GM19025 (cell line): ENCODE measurements at regions not wholly inside any gene's neighbourhood (a gene's known extent, or its start where the extent isn't known, plus 50 kb on each side); places are given as distances from the start of the nearest gene placed in this dataset.
"Not testable (repeated sequence)": the region's sequence is repeated elsewhere in the genome, so short reads cannot be mapped to it uniquely, and the experiment has no call there.

Experiments
- ATAC-seq: cut with Tn5 transposase; IDR thresholded peaks from one replicate; pipeline ENCODE4 v1.9.1; 2021; ENCODE audit warnings: mild to moderate bottlenecking, low read depth, moderate library complexity; ENCODE audit not compliant: unreplicated experiment

- no peak for ATAC-seq
Measured at GRCh38 chr2:175832866-175833265, 169.2 kb downstream of the LNPK start.

- no peak for ATAC-seq
Measured at GRCh38 chr2:175829741-175830140, 172.3 kb downstream of the LNPK start.

GRCh38 chr2:175827856-175828255 is 174.2 kb downstream of the LNPK start:
- no peak for ATAC-seq

- no peak for ATAC-seq
Measured at GRCh38 chr2:175824243-175824642, 177.8 kb downstream of the LNPK start.

- ATAC-seq: no peak
Measured at GRCh38 chr2:175823707-175824073, 178.4 kb downstream of the LNPK start.

- no peak for ATAC-seq
Measured at GRCh38 chr2:175823002-175823706, 178.9 kb downstream of the LNPK start.

GRCh38 chr2:175817221-175817620 is 184.8 kb downstream of the LNPK start:
- no peak for ATAC-seq

GRCh38 chr2:175815537-175815936 is 186.5 kb downstream of the LNPK start:
- ATAC-seq: no peak

- ATAC-seq: no peak
Measured at GRCh38 chr2:175811971-175812370, 190.1 kb downstream of the LNPK start.

GRCh38 chr2:175808858-175809257 is 193.2 kb downstream of the LNPK start:
- no peak for ATAC-seq

- no peak for ATAC-seq
Measured at GRCh38 chr2:175808078-175808477, 194.0 kb downstream of the LNPK start.

- no peak for ATAC-seq
Measured at GRCh38 chr2:175807031-175807873, 194.8 kb downstream of the LNPK start.

- no peak for ATAC-seq
Measured at GRCh38 chr2:175806570-175806969, 195.5 kb downstream of the LNPK start.

- ATAC-seq: no peak
Measured at GRCh38 chr2:175806125-175806490, 196.0 kb downstream of the LNPK start.

- ATAC-seq: no peak
Measured at GRCh38 chr2:175805442-175806124, 196.5 kb downstream of the LNPK start.

GRCh38 chr2:175804122-175804521 is 197.9 kb downstream of the LNPK start:
- ATAC-seq: no peak

GRCh38 chr2:175796422-175796821 is 205.6 kb downstream of the LNPK start:
- not testable (repeated sequence) for ATAC-seq

GRCh38 chr2:175793648-175794047 is 208.4 kb downstream of the LNPK start:
- ATAC-seq: no peak

GRCh38 chr2:175792881-175793280 is 209.2 kb downstream of the LNPK start:
- ATAC-seq: no peak

- ATAC-seq: no peak
Measured at GRCh38 chr2:175792199-175792598, 209.9 kb downstream of the LNPK start.

- ATAC-seq: no peak
Measured at GRCh38 chr2:175786471-175787124, 215.5 kb downstream of the LNPK start.
